SK-N-MC (cell line): ENCODE measurements at regions not wholly inside any gene's neighbourhood (a gene's known extent, or its start where the extent isn't known, plus 50 kb on each side); places are given as distances from the start of the nearest gene placed in this dataset.
"Not testable (repeated sequence)": the region's sequence is repeated elsewhere in the genome, so short reads cannot be mapped to it uniquely, and the experiment has no call there.

Experiments
- DNase-seq: peaks from one replicate; pipeline ENCODE4 v3.0.0-alpha.2; 2011; ENCODE audit warnings: low read depth, low spot score
- H3K27ac ChIP-seq: fragments of 200-600 bp; sonication (generic); 2 replicates; pipeline ENCODE4 v1.5.1; 2016; ENCODE audit warnings: mixed run types
- H3K36me3 ChIP-seq: fragments of 200-600 bp; sonication (generic); 2 replicates; pipeline ENCODE4 v1.6.1; 2017; ENCODE audit warnings: antibody characterized with exemption, low read length, mixed read lengths; ENCODE audit not compliant: insufficient read depth
- H3K4me3 ChIP-seq: fragments of 200-600 bp; sonication (generic); 2 replicates; pipeline ENCODE4 v1.5.1; 2016
- H3K9ac ChIP-seq: fragments of 200-600 bp; sonication (generic); 2 replicates; pipeline ENCODE4 v1.8.0; 2017; ENCODE audit warnings: mixed run types, mixed read lengths; ENCODE audit not compliant: insufficient read length
- H3K9me3 ChIP-seq: fragments of 200-600 bp; sonication (generic); 2 replicates; pipeline ENCODE4 v1.6.1; 2017; ENCODE audit warnings: low read depth, mild to moderate bottlenecking, antibody characterized with exemption, low read length, moderate library complexity, mixed read lengths
- EZH2 ChIP-seq: fragments of 200-600 bp; sonication (generic); IDR thresholded peaks from one replicate; pipeline ENCODE4 v1.6.1; 2017; ENCODE audit warnings: antibody characterized with exemption
- FOXP2 ChIP-seq: optimal IDR thresholded peaks from 2 replicates; pipeline ENCODE3; 2011; ENCODE audit warnings: mild to moderate bottlenecking, moderate library complexity; ENCODE audit not compliant: insufficient read depth; ENCODE audit errors: extremely low read length, control extremely low read depth
- POLR2AphosphoS5 ChIP-seq: IDR thresholded peaks from 2 replicates; pipeline ENCODE4 v1.6.1; 2012; ENCODE audit warnings: mild to moderate bottlenecking, low read depth, low read length, borderline replicate concordance

GRCh38 chr1:182205351-182206022 is 144.0 kb upstream of the ZNF648 start:
- no peak overlapping the region for H3K4me3 ChIP-seq
- no peak overlapping the region for H3K27ac ChIP-seq
- H3K36me3 ChIP-seq: no peaks in the 10 kb centered on the region
- no peak for DNase-seq
- no peaks in the 10 kb centered on the region for H3K9me3 ChIP-seq
- TF ChIP-seq FOXP2 (no peak), EZH2 (no peak), POLR2AphosphoS5 (no peak)
- H3K9ac ChIP-seq: no peak overlapping the region

- Histone ChIP-seq H3K4me3 (no peak overlapping the region), H3K27ac (no peak overlapping the region), H3K9ac (no peak overlapping the region), H3K36me3 (no peaks in the 10 kb centered on the region), H3K9me3 (no peaks in the 10 kb centered on the region)
- TF ChIP-seq EZH2: no peak
- no peak for TF ChIP-seq POLR2AphosphoS5
- no peak for TF ChIP-seq FOXP2
- no peak for DNase-seq
Observed at GRCh38 chr1:182203191-182203875, 141.8 kb upstream of the ZNF648 start.

GRCh38 chr1:182201490-182201889 is 140.0 kb upstream of the ZNF648 start:
- not testable (repeated sequence) for H3K4me3 ChIP-seq, H3K27ac ChIP-seq, H3K36me3 ChIP-seq, H3K9me3 ChIP-seq, H3K9ac ChIP-seq, DNase-seq

- Histone ChIP-seq H3K9ac (no peak overlapping the region), H3K4me3 (no peak overlapping the region), H3K27ac (no peak overlapping the region), H3K9me3 (no peaks in the 10 kb centered on the region), H3K36me3 (no peaks in the 10 kb centered on the region)
- no peak for DNase-seq
- TF ChIP-seq EZH2 (no peak), POLR2AphosphoS5 (no peak), FOXP2 (no peak)
Observed at GRCh38 chr1:182200025-182200812, 138.7 kb upstream of the ZNF648 start.

GRCh38 chr1:182198006-182198605 is 136.6 kb upstream of the ZNF648 start:
- H3K9me3 ChIP-seq: no peaks in the 10 kb centered on the region
- no peak overlapping the region for H3K27ac ChIP-seq
- no peak overlapping the region for H3K4me3 ChIP-seq
- H3K36me3 ChIP-seq: no peaks in the 10 kb centered on the region
- H3K9ac ChIP-seq: no peak overlapping the region
- no peak for DNase-seq
- TF ChIP-seq FOXP2 (no peak), EZH2 (no peak), POLR2AphosphoS5 (no peak)

GRCh38 chr1:182196897-182197870 is 135.7 kb upstream of the ZNF648 start:
- Histone ChIP-seq H3K27ac (no peak overlapping the region), H3K9me3 (no peaks in the 10 kb centered on the region), H3K4me3 (no peak overlapping the region), H3K36me3 (no peaks in the 10 kb centered on the region), H3K9ac (no peak overlapping the region)
- TF ChIP-seq EZH2 (no peak), FOXP2 (no peak), POLR2AphosphoS5 (no peak)
- no peak for DNase-seq

GRCh38 chr1:182195733-182196132 is 134.2 kb upstream of the ZNF648 start:
- no peak for TF ChIP-seq FOXP2
- TF ChIP-seq POLR2AphosphoS5: no peak
- TF ChIP-seq EZH2: no peak
- no peak for DNase-seq
- Histone ChIP-seq H3K4me3 (no peak overlapping the region), H3K36me3 (no peaks in the 10 kb centered on the region), H3K9me3 (no peaks in the 10 kb centered on the region), H3K9ac (no peak overlapping the region), H3K27ac (no peak overlapping the region)
